MM.1S (cell line): ENCODE measurements at regions not wholly inside any gene's neighbourhood (a gene's known extent, or its start where the extent isn't known, plus 50 kb on each side); places are given as distances from the start of the nearest gene placed in this dataset.

ENCODE experiments used
- EZH2 ChIP-seq: fragments of 300-600 bp; sonication (generic); optimal IDR thresholded peaks from 2 replicates; pipeline ENCODE3; 2017; ENCODE audit warnings: low read depth, mild to moderate bottlenecking, antibody characterized with exemption, low read length, mixed read lengths
- EZH2phosphoT487 ChIP-seq: fragments of 300-600 bp; sonication (generic); IDR thresholded peaks from 2 replicates; pipeline ENCODE4 v1.6.1; 2018; ENCODE audit warnings: antibody characterized with exemption, low read length
- TF ChIP-seq, protein P1 (sequence below): fragments of 300-600 bp; sonication (generic); IDR thresholded peaks from 2 replicates; pipeline ENCODE4 v1.5.1; 2016; ENCODE audit warnings: antibody characterized with exemption, low read length, mixed read lengths

DNA sequence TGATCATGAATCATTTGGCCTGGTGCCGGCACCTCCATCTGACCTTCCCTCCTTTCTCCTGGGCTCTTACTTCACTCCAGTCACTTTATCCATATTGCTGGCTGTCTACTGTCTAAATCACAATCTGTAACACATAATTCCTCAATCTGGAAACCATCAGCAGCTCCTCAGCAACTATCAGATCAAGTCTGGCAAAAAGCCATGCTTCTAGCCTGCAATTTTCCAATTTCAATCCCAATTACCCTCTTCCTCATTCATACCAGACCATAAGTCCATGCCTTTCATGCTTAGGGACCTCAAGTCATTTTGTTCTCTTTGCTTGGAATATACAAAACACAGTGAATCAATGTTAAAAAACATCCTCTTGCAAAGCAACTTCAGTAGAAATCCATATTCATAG lies 882.8 kb upstream of the ANO3 start:
- TF ChIP-seq, protein P1, sequence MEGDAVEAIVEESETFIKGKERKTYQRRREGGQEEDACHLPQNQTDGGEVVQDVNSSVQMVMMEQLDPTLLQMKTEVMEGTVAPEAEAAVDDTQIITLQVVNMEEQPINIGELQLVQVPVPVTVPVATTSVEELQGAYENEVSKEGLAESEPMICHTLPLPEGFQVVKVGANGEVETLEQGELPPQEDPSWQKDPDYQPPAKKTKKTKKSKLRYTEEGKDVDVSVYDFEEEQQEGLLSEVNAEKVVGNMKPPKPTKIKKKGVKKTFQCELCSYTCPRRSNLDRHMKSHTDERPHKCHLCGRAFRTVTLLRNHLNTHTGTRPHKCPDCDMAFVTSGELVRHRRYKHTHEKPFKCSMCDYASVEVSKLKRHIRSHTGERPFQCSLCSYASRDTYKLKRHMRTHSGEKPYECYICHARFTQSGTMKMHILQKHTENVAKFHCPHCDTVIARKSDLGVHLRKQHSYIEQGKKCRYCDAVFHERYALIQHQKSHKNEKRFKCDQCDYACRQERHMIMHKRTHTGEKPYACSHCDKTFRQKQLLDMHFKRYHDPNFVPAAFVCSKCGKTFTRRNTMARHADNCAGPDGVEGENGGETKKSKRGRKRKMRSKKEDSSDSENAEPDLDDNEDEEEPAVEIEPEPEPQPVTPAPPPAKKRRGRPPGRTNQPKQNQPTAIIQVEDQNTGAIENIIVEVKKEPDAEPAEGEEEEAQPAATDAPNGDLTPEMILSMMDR = no peak
- TF ChIP-seq EZH2 (no peak), EZH2phosphoT487 (no peak)
